ENCODE measurements at regions not wholly inside any gene's neighbourhood (a gene's known extent, or its start where the extent isn't known, plus 50 kb on each side); places are given as distances from the start of the nearest gene placed in this dataset.

GRCh38 chr12:90060031-90060430 lies 351.4 kb upstream of the ATP2B1 start:
- no peak for TF ChIP-seq CTCF (conservative IDR thresholded peaks at IDR 0.05 in 1 of 2, IDR thresholded peaks at IDR 0.05 in 1 of 2; ENCODE audit: low read depth in 1 of 2, low read length in 2 of 2)
- TF ChIP-seq EZH2 (IDR thresholded peaks at IDR 0.05; ENCODE audit: low read length, missing control alignments), result no peak
